ENCODE measurements at regions not wholly inside any gene's neighbourhood (a gene's known extent, or its start where the extent isn't known, plus 50 kb on each side); places are given as distances from the start of the nearest gene placed in this dataset.
"Not testable (repeated sequence)": the region's sequence is repeated elsewhere in the genome, so short reads cannot be mapped to it uniquely, and the experiment has no call there.

DNA sequence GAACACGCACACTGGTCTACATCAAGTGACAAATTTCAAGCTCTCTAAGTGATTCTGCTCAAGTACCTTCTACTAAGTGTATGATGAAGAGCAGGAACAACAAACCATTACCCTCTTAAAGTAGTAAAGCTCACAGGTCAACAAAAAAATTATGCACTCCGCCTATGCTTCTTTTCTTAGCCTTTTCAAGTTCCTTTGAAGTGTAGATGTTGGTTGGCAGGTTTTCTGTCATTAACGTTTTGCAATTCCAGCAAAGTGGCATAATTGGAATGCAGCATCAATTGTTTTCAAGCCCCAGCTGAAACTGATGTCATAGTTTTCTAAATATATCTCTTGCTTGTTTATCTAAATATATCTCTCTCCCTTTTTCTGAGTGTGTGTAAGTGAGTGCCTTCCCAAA, 396.9 kb upstream of the EYS start:
- FAIRE-seq (no peak), DNase-seq (ENCODE audit: insufficient read length, low spot score) (no peak)
- TF ChIP-seq, protein P1, sequence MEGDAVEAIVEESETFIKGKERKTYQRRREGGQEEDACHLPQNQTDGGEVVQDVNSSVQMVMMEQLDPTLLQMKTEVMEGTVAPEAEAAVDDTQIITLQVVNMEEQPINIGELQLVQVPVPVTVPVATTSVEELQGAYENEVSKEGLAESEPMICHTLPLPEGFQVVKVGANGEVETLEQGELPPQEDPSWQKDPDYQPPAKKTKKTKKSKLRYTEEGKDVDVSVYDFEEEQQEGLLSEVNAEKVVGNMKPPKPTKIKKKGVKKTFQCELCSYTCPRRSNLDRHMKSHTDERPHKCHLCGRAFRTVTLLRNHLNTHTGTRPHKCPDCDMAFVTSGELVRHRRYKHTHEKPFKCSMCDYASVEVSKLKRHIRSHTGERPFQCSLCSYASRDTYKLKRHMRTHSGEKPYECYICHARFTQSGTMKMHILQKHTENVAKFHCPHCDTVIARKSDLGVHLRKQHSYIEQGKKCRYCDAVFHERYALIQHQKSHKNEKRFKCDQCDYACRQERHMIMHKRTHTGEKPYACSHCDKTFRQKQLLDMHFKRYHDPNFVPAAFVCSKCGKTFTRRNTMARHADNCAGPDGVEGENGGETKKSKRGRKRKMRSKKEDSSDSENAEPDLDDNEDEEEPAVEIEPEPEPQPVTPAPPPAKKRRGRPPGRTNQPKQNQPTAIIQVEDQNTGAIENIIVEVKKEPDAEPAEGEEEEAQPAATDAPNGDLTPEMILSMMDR (IDR thresholded peaks at IDR 0.05; ENCODE audit: insufficient read depth, missing control alignments): no peak

DNA sequence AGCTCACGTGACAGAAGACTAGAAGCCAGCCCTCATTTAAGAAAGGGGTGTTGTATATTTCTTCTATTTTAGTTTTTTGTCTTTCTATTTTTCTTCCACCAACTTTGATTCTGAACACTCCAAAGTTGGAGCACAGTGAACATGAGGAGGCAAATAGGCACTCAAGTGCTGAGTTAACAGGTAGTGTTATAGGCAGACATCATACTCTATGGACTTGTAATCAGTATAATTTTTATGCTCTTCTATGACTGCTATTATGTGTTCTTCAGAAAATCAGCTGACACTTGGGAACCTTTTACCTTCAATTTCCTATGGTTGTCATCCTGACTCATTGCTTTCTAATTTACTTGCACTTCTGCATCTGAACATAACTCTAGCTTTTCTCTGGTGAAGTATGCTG, 396.3 kb upstream of the EYS start:
- FAIRE-seq (no peak), DNase-seq (ENCODE audit: insufficient read length, low spot score) (no peak)
- TF ChIP-seq, protein P1 (IDR thresholded peaks at IDR 0.05; ENCODE audit: insufficient read depth, missing control alignments): no peak

DNA sequence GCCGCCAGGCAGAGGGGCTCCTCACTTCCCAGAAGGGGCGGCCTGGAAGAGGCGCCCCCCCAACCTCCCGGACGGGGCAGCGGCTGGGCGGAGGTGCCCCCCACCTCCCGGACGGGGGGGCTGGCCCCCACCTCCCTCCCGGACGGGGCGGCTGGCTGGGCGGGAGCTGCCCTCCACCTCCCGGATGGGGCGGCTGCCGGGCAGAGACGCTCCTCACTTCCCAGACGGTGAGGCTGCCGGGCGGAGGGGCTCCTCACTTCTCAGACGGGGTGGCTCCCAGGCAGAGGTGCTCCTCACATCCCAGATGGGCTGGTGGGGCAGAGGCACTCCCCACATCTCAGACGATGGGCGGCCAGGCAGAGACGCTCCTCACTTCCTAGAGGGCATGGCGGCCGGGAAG, 389.7 kb upstream of the EYS start:
- FAIRE-seq: no peak
- TF ChIP-seq, protein P1 (IDR thresholded peaks at IDR 0.05; ENCODE audit: insufficient read depth, missing control alignments): no peak
- no peak for DNase-seq (ENCODE audit: insufficient read length, low spot score)

DNA sequence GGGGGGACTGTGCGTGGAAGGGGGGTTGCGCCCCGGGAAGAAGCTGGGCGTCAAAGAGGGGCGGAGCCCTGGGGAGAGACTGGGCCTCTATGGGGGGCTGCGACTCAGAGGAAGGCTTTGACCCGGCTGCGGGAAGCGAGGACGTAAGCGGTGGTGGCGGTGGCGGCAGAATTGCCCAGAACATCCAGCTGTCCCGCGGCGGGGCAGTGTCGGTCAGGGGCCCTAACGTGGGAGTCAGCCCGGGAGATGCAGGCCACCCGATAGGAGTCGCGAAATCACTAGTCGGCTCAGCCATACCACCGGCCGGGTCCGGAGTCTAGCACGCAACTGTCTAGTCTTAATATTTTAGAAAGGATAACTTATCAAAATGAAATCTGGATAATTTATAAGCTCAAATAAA, 387.6 kb upstream of the EYS start:
- TF ChIP-seq, protein P1 (IDR thresholded peaks at IDR 0.05; ENCODE audit: insufficient read depth, missing control alignments): no peak
- FAIRE-seq: no peak
- DNase-seq (ENCODE audit: insufficient read length, low spot score): no peak

DNA sequence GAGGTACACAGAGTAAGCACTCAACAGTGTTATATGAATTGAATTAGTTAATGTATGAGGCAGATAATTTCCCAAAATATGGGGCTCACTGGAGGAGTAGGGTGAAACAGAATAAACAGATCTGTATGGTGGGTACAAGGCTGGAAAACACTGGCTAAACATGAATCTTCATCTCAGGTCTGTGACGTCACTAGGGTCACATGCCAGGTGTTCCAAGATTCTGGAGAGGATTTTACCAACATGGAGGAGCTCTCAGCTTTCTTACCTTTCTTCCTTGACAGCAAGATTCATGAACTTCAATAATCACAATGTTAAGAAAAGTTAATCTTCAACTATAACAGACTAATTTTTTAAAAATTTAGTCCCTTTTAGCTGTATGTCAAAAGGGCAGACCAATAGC, 385.3 kb upstream of the EYS start:
- peak; percentile 44 for FAIRE-seq
- DNase-seq (ENCODE audit: insufficient read length, low spot score): not testable (repeated sequence)

DNA sequence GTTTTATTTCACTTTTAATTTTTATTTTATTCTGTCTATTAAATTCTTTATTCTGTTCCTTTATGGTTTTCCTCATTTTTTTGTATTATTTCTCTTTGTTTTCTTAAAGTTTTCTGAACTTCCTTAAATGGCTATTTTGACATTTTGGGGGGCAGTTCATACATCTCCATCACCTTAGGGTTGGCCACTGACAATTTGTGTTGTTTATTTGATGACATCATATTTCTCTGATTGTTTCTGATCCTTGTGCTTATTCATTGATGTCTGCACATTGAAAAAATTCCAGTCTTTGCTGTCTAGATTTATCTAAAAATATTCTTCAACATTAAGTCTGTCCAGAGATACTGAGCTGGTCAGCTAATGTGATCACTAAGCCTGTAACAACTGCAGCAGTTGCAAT, 379.5 kb upstream of the EYS start:
- DNase-seq (ENCODE audit: insufficient read length, low spot score) (no peak), FAIRE-seq (no peak)
- TF ChIP-seq, protein P1 (IDR thresholded peaks at IDR 0.05; ENCODE audit: insufficient read depth, missing control alignments): no peak

DNA sequence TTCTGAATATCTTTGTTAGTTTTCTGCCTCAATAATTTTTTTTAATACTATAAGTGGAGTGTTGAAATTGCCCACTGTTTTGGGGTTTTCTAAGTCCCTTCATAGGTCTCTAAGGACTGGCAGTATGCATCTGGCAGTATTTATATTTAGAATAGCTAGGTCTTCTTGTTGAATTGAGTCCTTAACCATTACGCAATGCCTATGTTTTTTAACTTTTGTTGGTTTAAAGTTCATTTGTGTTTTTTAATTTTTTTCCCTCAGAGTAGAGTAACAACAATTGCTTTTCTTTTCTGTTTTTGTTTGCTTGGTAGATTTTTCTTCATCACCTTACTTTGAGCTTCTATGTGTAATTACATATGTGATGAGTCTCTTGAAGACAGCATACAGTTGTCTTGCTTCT, 375.9 kb upstream of the EYS start:
- FAIRE-seq (no peak), DNase-seq (ENCODE audit: insufficient read length, low spot score) (no peak)
- TF ChIP-seq, protein P1 (IDR thresholded peaks at IDR 0.05; ENCODE audit: insufficient read depth, missing control alignments): no peak

DNA sequence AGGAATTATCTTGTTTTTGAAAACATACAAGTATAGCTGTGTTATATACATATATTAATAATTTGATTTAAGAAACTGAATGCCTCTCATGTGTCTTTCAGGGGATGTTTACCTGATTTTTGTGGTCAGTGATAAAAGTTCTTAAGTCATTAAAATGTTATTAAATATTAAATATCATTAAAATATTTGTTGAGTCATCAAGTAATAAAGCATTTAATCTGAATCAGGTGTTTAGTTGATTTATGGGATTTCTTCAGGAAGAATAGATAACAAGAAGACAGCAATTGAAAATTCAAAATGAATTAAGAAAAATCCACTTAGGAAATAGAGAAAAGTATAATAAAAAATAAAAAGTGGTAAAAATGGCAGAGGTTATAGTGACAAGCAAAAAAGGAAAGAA, 361.9 kb upstream of the EYS start:
- no peak for DNase-seq (ENCODE audit: insufficient read length, low spot score)
- no peak for FAIRE-seq
- TF ChIP-seq, protein P1 (IDR thresholded peaks at IDR 0.05; ENCODE audit: insufficient read depth, missing control alignments): no peak
